ENCODE measurements at regions not wholly inside any gene's neighbourhood (a gene's known extent, or its start where the extent isn't known, plus 50 kb on each side); places are given as distances from the start of the nearest gene placed in this dataset.
"Not testable (repeated sequence)": the region's sequence is repeated elsewhere in the genome, so short reads cannot be mapped to it uniquely, and the experiment has no call there.

GRCh38 chr3:82495655-82496054 lies 734.2 kb upstream of the GBE1 start:
- Mint-ChIP-seq H3K4me1 (ENCODE audit: low read depth) (no peaks in the 10 kb centered on the region), H3K4me3 (no peak overlapping the region), H3K9me3 (peaks cover 12% of the 10 kb centered on the region), H3K36me3 (ENCODE audit: insufficient read depth) (no peaks in the 10 kb centered on the region), H3K27me3 (ENCODE audit: low read depth) (no peaks in the 10 kb centered on the region)
- ATAC-seq = no peak
- DNase-seq = no peak

DNA sequence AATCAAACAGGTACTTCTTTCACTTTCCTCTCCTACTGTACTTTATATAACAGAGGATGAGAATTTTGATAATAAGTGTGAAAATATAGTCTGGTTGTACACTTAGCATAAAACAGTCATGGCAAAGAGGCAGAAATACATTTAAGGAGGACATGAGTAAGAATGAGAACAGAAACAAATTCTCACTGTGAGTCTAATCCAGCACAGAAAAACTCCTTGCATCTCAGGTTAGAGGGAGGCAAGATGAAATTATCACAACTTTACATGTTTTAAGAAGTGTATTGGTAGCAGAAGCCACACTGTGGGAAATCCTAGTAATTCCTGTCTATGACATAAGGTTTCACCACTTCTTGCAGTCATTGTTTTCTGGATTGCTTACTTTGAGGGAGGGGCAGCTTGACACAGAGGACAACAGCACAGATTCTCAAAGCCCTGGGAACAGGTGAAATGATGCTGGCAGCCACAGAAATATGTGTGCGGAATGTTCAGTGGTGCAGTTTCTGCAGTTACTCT lies 733.6 kb upstream of the GBE1 start:
- Mint-ChIP-seq H3K36me3 (ENCODE audit: insufficient read depth) (no peaks in the 10 kb centered on the region), H3K27me3 (ENCODE audit: low read depth) (no peaks in the 10 kb centered on the region), H3K4me1 (ENCODE audit: low read depth) (no peaks in the 10 kb centered on the region), H3K9me3 (peaks cover 12% of the 10 kb centered on the region), H3K4me3 (no peak overlapping the region)
- ATAC-seq = no peak
- no peak for DNase-seq

DNA sequence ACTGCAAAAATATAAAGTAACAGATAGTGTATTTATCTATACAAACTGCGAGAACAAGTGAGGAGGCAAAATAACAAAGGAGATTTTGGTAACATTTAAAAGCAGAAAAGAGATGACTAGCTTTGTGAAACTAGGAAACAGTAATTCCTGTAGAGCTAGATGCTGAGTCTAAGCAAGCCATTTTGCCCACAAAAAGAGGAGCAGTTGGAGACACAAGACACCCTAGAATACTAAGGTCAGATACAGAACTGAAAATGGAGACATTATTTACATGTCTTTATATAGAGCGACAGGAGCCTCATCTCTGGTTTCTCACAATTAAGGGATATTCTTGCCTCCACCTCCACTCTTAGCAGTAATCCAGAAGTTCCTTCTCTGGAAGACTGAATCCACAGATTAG lies 732.4 kb upstream of the GBE1 start:
- H3K4me3 Mint-ChIP-seq = no peak overlapping the region
- H3K9me3 Mint-ChIP-seq = peaks cover 12% of the 10 kb centered on the region
- H3K4me1 Mint-ChIP-seq (ENCODE audit: low read depth) = no peaks in the 10 kb centered on the region
- no peaks in the 10 kb centered on the region for H3K27me3 Mint-ChIP-seq (ENCODE audit: low read depth)
- DNase-seq (no peak), ATAC-seq (no peak)
- no peaks in the 10 kb centered on the region for H3K36me3 Mint-ChIP-seq (ENCODE audit: insufficient read depth)

DNA sequence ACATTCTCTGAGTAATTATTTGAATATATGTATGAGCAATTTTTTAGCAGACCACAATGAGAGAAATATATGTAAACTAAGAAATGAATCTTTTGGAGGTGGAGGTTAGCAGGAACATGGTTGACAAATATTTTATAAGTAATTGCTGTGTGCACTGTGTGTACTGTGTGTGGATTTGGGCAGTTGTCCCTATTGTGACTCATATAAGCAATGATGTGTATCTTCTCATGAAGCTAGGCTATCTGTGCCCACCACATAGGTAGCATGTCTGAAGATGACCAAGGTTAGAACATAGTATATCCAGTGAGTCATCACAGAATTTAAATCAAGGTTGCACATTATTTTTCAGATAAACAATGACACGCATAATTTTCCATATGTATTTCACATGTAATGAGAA lies 713.9 kb upstream of the GBE1 start:
- Mint-ChIP-seq H3K4me1 (ENCODE audit: low read depth) (no peaks in the 10 kb centered on the region), H3K27me3 (ENCODE audit: low read depth) (no peaks in the 10 kb centered on the region), H3K36me3 (ENCODE audit: insufficient read depth) (no peaks in the 10 kb centered on the region), H3K9me3 (peaks cover 3% of the 10 kb centered on the region), H3K4me3 (no peak overlapping the region)
- DNase-seq (no peak), ATAC-seq (no peak)

DNA sequence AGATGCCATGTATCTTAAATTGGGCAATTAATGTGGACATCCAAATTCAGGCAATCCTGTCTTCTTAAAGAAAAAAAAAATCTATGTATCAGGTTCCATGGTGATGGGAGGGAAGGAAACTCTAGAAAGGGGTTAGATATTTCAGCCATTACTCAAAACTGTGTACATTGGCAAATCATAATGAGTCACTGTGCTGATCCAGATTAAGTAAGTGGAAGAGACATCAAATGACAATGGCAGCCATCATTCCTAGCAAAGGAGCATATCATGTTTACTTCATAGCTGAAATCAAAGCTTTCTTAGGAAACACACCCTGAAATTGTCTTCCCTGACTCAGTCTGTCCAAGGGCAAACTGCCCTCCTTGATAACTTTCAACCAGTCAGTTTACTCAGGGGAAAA lies 713.3 kb upstream of the GBE1 start:
- H3K27me3 Mint-ChIP-seq (ENCODE audit: low read depth) = no peaks in the 10 kb centered on the region
- no peak for ATAC-seq
- peaks cover 7% of the 10 kb centered on the region for H3K9me3 Mint-ChIP-seq
- no peak overlapping the region for H3K4me3 Mint-ChIP-seq
- no peaks in the 10 kb centered on the region for H3K36me3 Mint-ChIP-seq (ENCODE audit: insufficient read depth)
- no peak for DNase-seq
- H3K4me1 Mint-ChIP-seq (ENCODE audit: low read depth) = no peaks in the 10 kb centered on the region

- H3K27me3 Mint-ChIP-seq (ENCODE audit: low read depth) = no peaks in the 10 kb centered on the region
- DNase-seq = no peak
Measured at GRCh38 chr3:82473864-82474541, 712.6 kb upstream of the GBE1 start.

DNA sequence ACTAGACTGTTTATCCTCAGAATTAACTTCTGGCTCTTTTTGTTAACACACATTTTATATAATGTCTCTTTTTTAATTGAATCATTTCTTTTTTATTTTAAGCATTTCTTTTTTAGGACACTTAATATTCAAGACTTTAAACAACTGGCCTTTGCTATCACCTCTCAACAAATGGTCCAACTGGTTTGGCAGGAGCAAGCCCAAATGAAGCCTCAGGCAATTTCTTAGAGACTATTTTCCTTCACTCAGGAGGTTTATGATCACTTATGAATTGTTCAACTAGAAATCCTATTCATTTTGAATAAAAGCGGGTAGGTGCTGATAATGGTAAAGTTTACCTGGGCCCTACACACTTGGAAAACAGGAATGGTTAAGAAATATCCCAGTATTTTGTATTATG lies 705.6 kb upstream of the GBE1 start:
- DNase-seq (no peak), ATAC-seq (no peak)
- Mint-ChIP-seq H3K27me3 (ENCODE audit: low read depth) (no peaks in the 10 kb centered on the region), H3K36me3 (ENCODE audit: insufficient read depth) (no peaks in the 10 kb centered on the region), H3K9me3 (peaks cover 17% of the 10 kb centered on the region), H3K4me3 (no peak overlapping the region), H3K4me1 (ENCODE audit: low read depth) (no peaks in the 10 kb centered on the region)

More at GRCh38 chr3:82473864-82474541, 712.6 kb upstream of the GBE1 start:
- H3K4me1 Mint-ChIP-seq (ENCODE audit: low read depth) = no peaks in the 10 kb centered on the region
- ATAC-seq = no peak
- H3K9me3 Mint-ChIP-seq = peaks cover 7% of the 10 kb centered on the region
- H3K36me3 Mint-ChIP-seq (ENCODE audit: insufficient read depth) = no peaks in the 10 kb centered on the region
- H3K4me3 Mint-ChIP-seq = no peak overlapping the region

GRCh38 chr3:82462977-82463376 lies 701.5 kb upstream of the GBE1 start:
- ATAC-seq (no peak), DNase-seq (no peak)
- no peak overlapping the region for H3K4me3 Mint-ChIP-seq
- H3K27me3 Mint-ChIP-seq (ENCODE audit: low read depth) = no peaks in the 10 kb centered on the region
- H3K36me3 Mint-ChIP-seq (ENCODE audit: insufficient read depth) = no peaks in the 10 kb centered on the region
- peaks cover 21% of the 10 kb centered on the region for H3K9me3 Mint-ChIP-seq
- H3K4me1 Mint-ChIP-seq (ENCODE audit: low read depth) = no peaks in the 10 kb centered on the region

- no peak overlapping the region for H3K4me3 Mint-ChIP-seq
- DNase-seq (no peak), ATAC-seq (no peak)
Measured at GRCh38 chr3:82461049-82461889, 699.8 kb upstream of the GBE1 start.

DNA sequence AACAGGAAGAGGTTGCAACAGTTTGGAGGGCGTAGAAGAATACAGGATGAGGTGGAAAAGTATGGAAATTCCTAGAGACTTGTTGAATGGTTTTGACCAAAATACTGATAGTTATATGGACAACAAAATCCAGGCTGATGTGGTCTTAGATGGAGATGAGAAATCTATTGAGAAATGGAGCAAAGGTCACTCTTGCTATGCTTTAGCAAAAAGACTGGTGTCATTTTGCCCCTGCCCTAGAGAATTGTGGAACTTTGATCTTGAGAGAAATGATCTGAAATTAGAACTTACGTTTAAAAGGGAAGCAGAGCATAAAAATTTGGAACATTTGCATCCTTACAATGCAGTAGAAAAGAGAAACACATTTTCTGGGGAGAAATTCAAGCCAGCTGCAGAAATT lies 686.9 kb upstream of the GBE1 start:
- no peaks in the 10 kb centered on the region for H3K27me3 Mint-ChIP-seq (ENCODE audit: low read depth)
- H3K36me3 Mint-ChIP-seq (ENCODE audit: insufficient read depth) = no peaks in the 10 kb centered on the region
- ATAC-seq (no peak), DNase-seq (no peak)
- H3K9me3 Mint-ChIP-seq = peaks cover 30% of the 10 kb centered on the region
- H3K4me1 Mint-ChIP-seq (ENCODE audit: low read depth) = no peaks in the 10 kb centered on the region
- no peak overlapping the region for H3K4me3 Mint-ChIP-seq

More at GRCh38 chr3:82461049-82461889, 699.8 kb upstream of the GBE1 start:
- H3K27me3 Mint-ChIP-seq (ENCODE audit: low read depth) = no peaks in the 10 kb centered on the region
- H3K36me3 Mint-ChIP-seq (ENCODE audit: insufficient read depth) = no peaks in the 10 kb centered on the region
- no peaks in the 10 kb centered on the region for H3K4me1 Mint-ChIP-seq (ENCODE audit: low read depth)
- peaks cover 19% of the 10 kb centered on the region for H3K9me3 Mint-ChIP-seq

DNA sequence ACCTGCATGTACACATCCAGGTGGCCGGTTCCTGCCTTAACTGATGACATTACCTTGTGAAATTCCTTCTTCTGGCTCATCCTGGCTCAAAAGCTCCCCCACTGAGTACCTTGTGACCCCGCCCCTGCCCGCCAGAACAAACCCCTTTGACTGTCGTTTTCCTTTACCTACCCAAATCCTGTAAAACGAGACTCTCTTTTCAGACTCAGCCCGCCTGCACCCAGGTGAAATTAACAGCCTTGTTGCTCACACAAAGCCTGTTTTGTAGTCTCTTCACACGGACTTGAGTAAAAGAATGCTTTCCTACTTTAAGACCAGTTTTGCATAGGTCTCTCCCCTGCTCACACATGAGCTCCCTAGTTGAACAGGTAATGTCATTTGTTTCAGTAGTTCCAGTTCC lies 667.4 kb upstream of the GBE1 start:
- H3K36me3 Mint-ChIP-seq (ENCODE audit: insufficient read depth); DNase-seq; H3K9me3 Mint-ChIP-seq; ATAC-seq; H3K27me3 Mint-ChIP-seq (ENCODE audit: low read depth); H3K4me3 Mint-ChIP-seq; H3K4me1 Mint-ChIP-seq (ENCODE audit: low read depth): not testable (repeated sequence)

DNA sequence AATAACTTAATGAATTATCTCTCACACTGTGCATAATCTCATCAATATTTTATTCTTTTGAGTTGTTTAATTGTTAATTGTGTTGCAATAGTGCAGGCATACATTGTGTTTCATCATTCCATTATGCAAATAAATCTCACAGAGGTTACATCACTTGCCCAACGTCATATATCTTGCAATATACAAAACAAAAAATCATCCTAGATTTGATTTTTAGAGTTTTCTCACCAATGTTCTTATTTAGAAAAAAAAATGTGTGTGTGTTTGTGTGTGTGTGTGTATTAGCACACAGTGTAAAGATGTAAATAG lies 662.5 kb upstream of the GBE1 start:
- H3K27me3 Mint-ChIP-seq (ENCODE audit: low read depth) = no peaks in the 10 kb centered on the region
- DNase-seq (no peak), ATAC-seq (no peak)
- no peaks in the 10 kb centered on the region for H3K36me3 Mint-ChIP-seq (ENCODE audit: insufficient read depth)
- H3K4me1 Mint-ChIP-seq (ENCODE audit: low read depth) = no peaks in the 10 kb centered on the region
- peaks cover 6% of the 10 kb centered on the region for H3K9me3 Mint-ChIP-seq
- no peak overlapping the region for H3K4me3 Mint-ChIP-seq

- DNase-seq = no peak
- Mint-ChIP-seq H3K27me3 (ENCODE audit: low read depth) (no peaks in the 10 kb centered on the region), H3K4me1 (ENCODE audit: low read depth) (no peaks in the 10 kb centered on the region), H3K9me3 (peaks cover 7% of the 10 kb centered on the region), H3K4me3 (no peak overlapping the region), H3K36me3 (ENCODE audit: insufficient read depth) (no peaks in the 10 kb centered on the region)
- ATAC-seq = no peak
Measured at GRCh38 chr3:82423268-82424030, 662.0 kb upstream of the GBE1 start.

- Mint-ChIP-seq H3K4me1 (ENCODE audit: low read depth) (no peaks in the 10 kb centered on the region), H3K4me3 (no peak overlapping the region), H3K9me3 (peaks cover 13% of the 10 kb centered on the region), H3K27me3 (ENCODE audit: low read depth) (no peaks in the 10 kb centered on the region), H3K36me3 (ENCODE audit: insufficient read depth) (no peaks in the 10 kb centered on the region)
- ATAC-seq = no peak
- no peak for DNase-seq
Measured at GRCh38 chr3:82416830-82417229, 655.4 kb upstream of the GBE1 start.

All from activated T-cell treated with anti-CD3 and anti-CD28 coated beads, Interleukin-2, amount 50 U/mL, for 4 hours (primary cell).